Colonic mucosa (tissue), 4 donors: ENCODE measurements at regions not wholly inside any gene's neighbourhood (a gene's known extent, or its start where the extent isn't known, plus 50 kb on each side); places are given as distances from the start of the nearest gene placed in this dataset.
"Not testable (repeated sequence)": the region's sequence is repeated elsewhere in the genome, so short reads cannot be mapped to it uniquely, and the experiment has no call there.

ENCODE experiments used
- DNase-seq: peaks from one replicate; pipeline ENCODE4 v3.0.0-alpha.2; 2020
- H3K27ac ChIP-seq: fragments of 200-600 bp; one replicate; pipeline ENCODE4 v1.8.0; 2021
- H3K27me3 ChIP-seq: fragments of 200-600 bp; one replicate; pipeline ENCODE4 v1.8.0; 2021
- H3K36me3 ChIP-seq: fragments of 200-600 bp; one replicate; pipeline ENCODE4 v1.8.0; 2021
- H3K4me1 ChIP-seq: fragments of 200-600 bp; one replicate; pipeline ENCODE4 v1.8.0; 2021; ENCODE audit warnings: mild to moderate bottlenecking
- H3K4me3 ChIP-seq: fragments of 200-600 bp; one replicate; pipeline ENCODE4 v1.8.0; 2021
- H3K9ac ChIP-seq, 2 donors: one replicate each; pipeline ENCODE4 v1.7.0; 2013; ENCODE audit warnings: control low read depth in 2 of 2, low read depth in 2 of 2, low read length in 2 of 2
- H3K9me3 ChIP-seq: fragments of 200-600 bp; one replicate; pipeline ENCODE4 v1.8.0; 2021
- CTCF ChIP-seq: fragments of 200-600 bp; IDR thresholded peaks from one replicate; pipeline ENCODE4 v1.8.0; 2022; ENCODE audit warnings: antibody characterized with exemption, mild to moderate bottlenecking
- intact Hi-C: fragments of 100-400 bp; cut with DNase I; formaldehyde crosslinking; loops from one replicate; pipeline ENCODE4 v1.14.1; 2022
- donor health status: healthy.
- donor health status: DM: no; HTN: no; CAD: no.
- donor health status: DM: no; HTN: no; CAD: no.

GRCh38 chr6:1445650-1446330, 56.4 kb downstream of the FOXF2 start:
- intact Hi-C loops = no loop called here
- Histone ChIP-seq H3K9me3 (no peaks in the 10 kb centered on the region), H3K27ac (no peak overlapping the region), H3K4me3 (no peak overlapping the region), H3K36me3 (no peaks in the 10 kb centered on the region), H3K4me1 (no peaks in the 10 kb centered on the region), H3K9ac (no peak overlapping the region), H3K27me3 (no peaks in the 10 kb centered on the region)
- no peak for TF ChIP-seq CTCF
- DNase-seq = no peak

- no peak for TF ChIP-seq CTCF
- Histone ChIP-seq H3K4me3 (no peak overlapping the region), H3K9me3 (no peaks in the 10 kb centered on the region), H3K27ac (no peak overlapping the region), H3K4me1 (no peaks in the 10 kb centered on the region), H3K36me3 (no peaks in the 10 kb centered on the region), H3K27me3 (no peaks in the 10 kb centered on the region), H3K9ac (no peak overlapping the region)
- intact Hi-C loops = no loop called here
- DNase-seq = no peak
Measured at GRCh38 chr6:1449896-1450295, 60.5 kb downstream of the FOXF2 start.

- no peak for DNase-seq
- Histone ChIP-seq H3K36me3 (no peaks in the 10 kb centered on the region), H3K4me3 (no peak overlapping the region), H3K9me3 (no peaks in the 10 kb centered on the region), H3K9ac (no peak overlapping the region), H3K4me1 (no peaks in the 10 kb centered on the region), H3K27me3 (no peaks in the 10 kb centered on the region), H3K27ac (no peak overlapping the region)
- no peak for TF ChIP-seq CTCF
- intact Hi-C loops = no loop called here
Measured at GRCh38 chr6:1453024-1453423, 63.6 kb downstream of the FOXF2 start.

GRCh38 chr6:1456816-1457215, 67.4 kb downstream of the FOXF2 start:
- DNase-seq, H3K4me3 ChIP-seq, H3K9me3 ChIP-seq, H3K9ac ChIP-seq, H3K27ac ChIP-seq, H3K36me3 ChIP-seq, intact Hi-C loops, H3K27me3 ChIP-seq, H3K4me1 ChIP-seq: not testable (repeated sequence)

GRCh38 chr6:1461207-1461606, 71.8 kb downstream of the FOXF2 start:
- intact Hi-C loops = no loop called here
- TF ChIP-seq CTCF = no peak
- no peak overlapping the region for H3K9ac ChIP-seq
- DNase-seq = no peak
- H3K27ac ChIP-seq = no peak overlapping the region
- H3K27me3 ChIP-seq = no peaks in the 10 kb centered on the region
- H3K9me3 ChIP-seq = no peaks in the 10 kb centered on the region
- no peak overlapping the region for H3K4me3 ChIP-seq
- no peaks in the 10 kb centered on the region for H3K4me1 ChIP-seq
- no peaks in the 10 kb centered on the region for H3K36me3 ChIP-seq

GRCh38 chr6:1461736-1462135, 72.4 kb downstream of the FOXF2 start:
- Histone ChIP-seq H3K9me3 (no peaks in the 10 kb centered on the region), H3K4me1 (no peaks in the 10 kb centered on the region), H3K36me3 (no peaks in the 10 kb centered on the region), H3K27me3 (no peaks in the 10 kb centered on the region), H3K4me3 (no peak overlapping the region), H3K9ac (no peak overlapping the region), H3K27ac (no peak overlapping the region)
- DNase-seq = no peak
- intact Hi-C loops = no loop called here
- no peak for TF ChIP-seq CTCF
